ENCODE measurements at regions not wholly inside any gene's neighbourhood (a gene's known extent, or its start where the extent isn't known, plus 50 kb on each side); places are given as distances from the start of the nearest gene placed in this dataset.

GRCh38 chr5:168193493-168194250 is 97.8 kb upstream of the WWC1 start:
- TF ChIP-seq, protein P1, sequence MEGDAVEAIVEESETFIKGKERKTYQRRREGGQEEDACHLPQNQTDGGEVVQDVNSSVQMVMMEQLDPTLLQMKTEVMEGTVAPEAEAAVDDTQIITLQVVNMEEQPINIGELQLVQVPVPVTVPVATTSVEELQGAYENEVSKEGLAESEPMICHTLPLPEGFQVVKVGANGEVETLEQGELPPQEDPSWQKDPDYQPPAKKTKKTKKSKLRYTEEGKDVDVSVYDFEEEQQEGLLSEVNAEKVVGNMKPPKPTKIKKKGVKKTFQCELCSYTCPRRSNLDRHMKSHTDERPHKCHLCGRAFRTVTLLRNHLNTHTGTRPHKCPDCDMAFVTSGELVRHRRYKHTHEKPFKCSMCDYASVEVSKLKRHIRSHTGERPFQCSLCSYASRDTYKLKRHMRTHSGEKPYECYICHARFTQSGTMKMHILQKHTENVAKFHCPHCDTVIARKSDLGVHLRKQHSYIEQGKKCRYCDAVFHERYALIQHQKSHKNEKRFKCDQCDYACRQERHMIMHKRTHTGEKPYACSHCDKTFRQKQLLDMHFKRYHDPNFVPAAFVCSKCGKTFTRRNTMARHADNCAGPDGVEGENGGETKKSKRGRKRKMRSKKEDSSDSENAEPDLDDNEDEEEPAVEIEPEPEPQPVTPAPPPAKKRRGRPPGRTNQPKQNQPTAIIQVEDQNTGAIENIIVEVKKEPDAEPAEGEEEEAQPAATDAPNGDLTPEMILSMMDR (conservative IDR thresholded peaks at IDR 0.05; ENCODE audit: low read depth, low read length), result no peak
- H3K4me3 ChIP-seq (ENCODE audit: low read length), result no peak overlapping the region
- DNase-seq (ENCODE audit: low read depth), result no peak

DNA sequence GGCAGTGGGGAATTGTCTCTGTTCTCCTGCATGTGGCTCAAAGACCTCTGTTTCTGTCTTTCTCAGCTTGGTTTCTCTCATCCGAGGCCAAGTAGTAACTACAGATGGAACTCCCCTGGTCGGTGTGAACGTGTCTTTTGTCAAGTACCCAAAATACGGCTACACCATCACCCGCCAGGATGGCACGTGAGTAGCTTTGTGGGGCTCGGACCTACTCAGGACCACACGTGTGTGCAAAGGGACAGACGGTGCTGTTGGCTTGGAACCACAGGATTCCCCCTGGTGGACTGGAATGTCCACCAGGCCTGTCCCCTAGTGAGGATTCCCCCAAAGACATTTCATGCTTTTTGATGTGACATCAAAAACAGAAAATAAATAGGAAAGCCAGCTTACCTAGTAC is 96.3 kb upstream of the WWC1 start:
- TF ChIP-seq, protein P1 (conservative IDR thresholded peaks at IDR 0.05; ENCODE audit: low read depth, low read length), result no peak
- DNase-seq (ENCODE audit: low read depth), result no peak
- H3K4me3 ChIP-seq (ENCODE audit: low read length), result no peak overlapping the region

DNA sequence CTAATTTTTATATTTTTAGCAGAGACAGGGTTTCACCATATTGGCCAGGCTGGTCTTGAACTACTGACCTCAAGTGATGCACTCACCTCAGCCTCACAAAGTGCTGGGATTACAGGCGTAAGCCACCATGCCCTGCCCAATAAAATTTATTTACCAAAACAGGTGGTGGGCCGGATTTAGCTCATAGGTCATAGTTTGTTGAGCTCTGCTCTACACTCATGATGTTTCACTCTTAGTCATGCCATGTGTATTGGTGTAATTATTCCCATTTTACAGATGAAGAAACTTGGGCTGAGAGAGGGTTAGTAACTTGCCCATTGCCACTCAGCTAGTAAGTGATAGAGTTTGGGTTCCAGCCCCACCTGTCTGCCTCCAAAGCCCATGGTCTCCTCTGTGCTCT is 93.1 kb upstream of the WWC1 start:
- H3K4me3 ChIP-seq (ENCODE audit: low read length), result no peak overlapping the region
- TF ChIP-seq, protein P1 (conservative IDR thresholded peaks at IDR 0.05; ENCODE audit: low read depth, low read length), result no peak
- DNase-seq (ENCODE audit: low read depth), result no peak

DNA sequence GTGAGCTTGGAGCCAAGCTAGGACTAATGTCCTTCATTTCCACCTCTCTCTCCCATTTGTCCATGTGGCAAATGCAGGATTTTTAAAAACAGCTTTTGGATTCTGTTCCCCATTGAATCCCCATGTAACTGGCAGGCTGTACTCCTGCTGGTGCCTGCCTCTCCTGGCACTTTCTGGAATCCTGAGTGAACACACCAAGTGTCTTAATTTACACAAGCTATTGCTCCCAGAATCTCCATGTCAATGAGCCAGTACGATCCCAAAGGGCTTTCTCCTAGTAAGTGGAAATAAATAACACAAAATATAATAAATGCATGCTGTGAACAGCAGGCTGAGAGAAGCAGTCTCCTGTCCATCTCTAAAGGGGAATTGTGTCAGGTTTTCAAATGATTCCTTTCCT is 88.4 kb upstream of the WWC1 start:
- TF ChIP-seq, protein P1 (conservative IDR thresholded peaks at IDR 0.05; ENCODE audit: low read depth, low read length), result no peak
- DNase-seq (ENCODE audit: low read depth), result no peak
- H3K4me3 ChIP-seq (ENCODE audit: low read length), result no peak overlapping the region

- DNase-seq (ENCODE audit: low read depth), result no peak
- H3K4me3 ChIP-seq (ENCODE audit: low read length), result no peak overlapping the region
- TF ChIP-seq, protein P1 (conservative IDR thresholded peaks at IDR 0.05; ENCODE audit: low read depth, low read length), result no peak
These were observed 87.3 kb upstream of the WWC1 start for GRCh38 chr5:168204165-168204564.

DNA sequence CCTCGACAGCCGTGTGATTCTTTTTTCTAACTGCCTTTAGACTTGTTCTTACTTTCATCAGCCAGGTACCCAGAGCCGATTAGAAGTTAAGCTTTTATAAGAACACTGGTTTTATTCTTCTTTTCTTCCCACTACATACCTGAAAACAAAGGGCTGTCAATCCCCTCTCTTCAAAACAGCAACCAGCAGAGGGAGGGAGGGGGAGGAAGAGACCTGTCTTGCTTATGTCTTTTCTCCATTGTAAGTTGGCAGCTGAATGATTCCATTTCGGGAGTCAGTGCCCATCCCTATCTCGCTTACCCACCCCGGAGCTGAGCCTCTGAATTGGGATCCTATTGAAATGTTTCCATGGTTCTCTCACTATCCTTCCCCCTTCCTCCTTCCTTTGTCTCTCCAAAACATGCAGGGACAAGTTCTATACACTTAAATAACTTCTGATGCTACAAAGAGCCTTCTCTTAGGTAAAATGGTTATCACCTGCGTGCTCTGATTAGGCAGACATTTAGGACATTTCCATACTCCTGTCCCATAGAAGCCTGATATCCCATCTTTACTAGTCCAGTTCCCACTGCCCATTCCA is 83.9 kb upstream of the WWC1 start:
- DNase-seq (ENCODE audit: low read depth), result no peak
- TF ChIP-seq, protein P1 (conservative IDR thresholded peaks at IDR 0.05; ENCODE audit: low read depth, low read length), result no peak

More for the DNA sequence above, 83.9 kb upstream of the WWC1 start:
- H3K4me3 ChIP-seq (ENCODE audit: low read length), result no peak overlapping the region
